HFFc6 (cell line): ENCODE measurements at regions not wholly inside any gene's neighbourhood (a gene's known extent, or its start where the extent isn't known, plus 50 kb on each side); places are given as distances from the start of the nearest gene placed in this dataset.

Experiments
- DNase-seq: peaks from one replicate; pipeline ENCODE4 v3.0.0-alpha.2; 2018
- H3K27ac Mint-ChIP-seq: 2 replicates; pipeline ENCODE4 v1.8.0; 2020; ENCODE audit warnings: mild to moderate bottlenecking, mixed read lengths
- H3K27me3 Mint-ChIP-seq: 2 replicates; pipeline ENCODE4 v1.8.0; 2021; ENCODE audit warnings: mild to moderate bottlenecking, moderate library complexity, mixed read lengths; ENCODE audit not compliant: insufficient read depth
- H3K36me3 Mint-ChIP-seq: 2 replicates; pipeline ENCODE4 v1.8.0; 2021; ENCODE audit warnings: low read depth, mixed read lengths
- H3K4me1 Mint-ChIP-seq: 2 replicates; pipeline ENCODE4 v1.8.0; 2020; ENCODE audit warnings: low read depth, mixed read lengths
- H3K4me3 Mint-ChIP-seq: 2 replicates; pipeline ENCODE4 v1.8.0; 2020; ENCODE audit warnings: mild to moderate bottlenecking, moderate library complexity, mixed read lengths
- H3K9me3 Mint-ChIP-seq: 2 replicates; pipeline ENCODE4 v1.8.0; 2020; ENCODE audit warnings: mild to moderate bottlenecking, mixed read lengths
- TF ChIP-seq, protein P1 (sequence below): fragments of 200-600 bp; sonication (generic); IDR thresholded peaks from 2 replicates; pipeline ENCODE4 v1.5.0; 2021; ENCODE audit warnings: antibody characterized with exemption, mild to moderate bottlenecking

DNA sequence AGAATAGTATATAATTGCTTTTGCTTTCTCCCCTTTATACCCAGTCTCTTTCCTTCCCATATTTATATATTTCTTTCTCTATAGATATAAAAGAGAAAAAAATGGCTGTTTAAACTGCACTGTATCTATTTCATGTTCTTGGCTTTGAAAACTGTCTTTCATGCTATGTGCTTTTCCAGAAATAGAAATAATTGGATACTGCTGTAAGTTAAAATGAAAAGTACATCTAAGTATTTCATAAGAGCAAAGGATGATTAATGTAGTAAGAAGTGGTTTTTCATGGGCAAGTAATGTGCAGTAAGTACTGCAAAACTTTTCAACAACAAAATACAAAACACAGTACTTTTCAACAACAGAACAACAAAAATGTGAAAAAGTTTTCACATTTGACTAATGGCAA lies 237.9 kb downstream of the SNCA start:
- TF ChIP-seq, protein P1, sequence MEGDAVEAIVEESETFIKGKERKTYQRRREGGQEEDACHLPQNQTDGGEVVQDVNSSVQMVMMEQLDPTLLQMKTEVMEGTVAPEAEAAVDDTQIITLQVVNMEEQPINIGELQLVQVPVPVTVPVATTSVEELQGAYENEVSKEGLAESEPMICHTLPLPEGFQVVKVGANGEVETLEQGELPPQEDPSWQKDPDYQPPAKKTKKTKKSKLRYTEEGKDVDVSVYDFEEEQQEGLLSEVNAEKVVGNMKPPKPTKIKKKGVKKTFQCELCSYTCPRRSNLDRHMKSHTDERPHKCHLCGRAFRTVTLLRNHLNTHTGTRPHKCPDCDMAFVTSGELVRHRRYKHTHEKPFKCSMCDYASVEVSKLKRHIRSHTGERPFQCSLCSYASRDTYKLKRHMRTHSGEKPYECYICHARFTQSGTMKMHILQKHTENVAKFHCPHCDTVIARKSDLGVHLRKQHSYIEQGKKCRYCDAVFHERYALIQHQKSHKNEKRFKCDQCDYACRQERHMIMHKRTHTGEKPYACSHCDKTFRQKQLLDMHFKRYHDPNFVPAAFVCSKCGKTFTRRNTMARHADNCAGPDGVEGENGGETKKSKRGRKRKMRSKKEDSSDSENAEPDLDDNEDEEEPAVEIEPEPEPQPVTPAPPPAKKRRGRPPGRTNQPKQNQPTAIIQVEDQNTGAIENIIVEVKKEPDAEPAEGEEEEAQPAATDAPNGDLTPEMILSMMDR = no peak
- no peak for DNase-seq
- H3K27me3 Mint-ChIP-seq = no peaks in the 10 kb centered on the region; the same call in 1 of the 2 replicates
- H3K4me3 Mint-ChIP-seq = no peak overlapping the region
- H3K4me1 Mint-ChIP-seq = no peaks in the 10 kb centered on the region
- no peak overlapping the region for H3K27ac Mint-ChIP-seq
- H3K9me3 Mint-ChIP-seq = no peaks in the 10 kb centered on the region
- no peaks in the 10 kb centered on the region for H3K36me3 Mint-ChIP-seq

DNA sequence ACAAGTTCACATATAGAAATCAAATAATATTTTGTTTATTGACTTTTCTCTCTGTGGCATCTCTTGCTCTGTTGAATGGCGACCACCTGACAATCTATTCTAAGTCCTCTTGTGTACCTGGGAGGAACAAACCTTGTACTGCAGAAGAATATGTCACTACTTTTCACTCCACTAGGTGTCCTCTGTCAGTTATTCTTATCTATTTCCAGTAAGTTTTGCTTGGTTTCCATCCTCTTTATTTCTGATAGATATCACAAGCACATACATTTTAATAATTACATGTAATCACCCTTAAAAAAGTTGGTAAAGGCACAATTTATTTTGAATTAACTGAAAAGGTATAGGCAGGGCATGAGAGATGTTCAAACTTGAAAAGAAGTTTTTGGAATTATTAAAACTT lies 238.4 kb downstream of the SNCA start:
- no peaks in the 10 kb centered on the region for H3K9me3 Mint-ChIP-seq
- TF ChIP-seq, protein P1 = peak; percentile 71
- H3K4me1 Mint-ChIP-seq = no peaks in the 10 kb centered on the region
- DNase-seq = peak; percentile 4
- H3K27ac Mint-ChIP-seq = no peak overlapping the region
- H3K27me3 Mint-ChIP-seq = no peaks in the 10 kb centered on the region; the same call in 1 of the 2 replicates
- H3K36me3 Mint-ChIP-seq = no peaks in the 10 kb centered on the region
- no peak overlapping the region for H3K4me3 Mint-ChIP-seq

DNA sequence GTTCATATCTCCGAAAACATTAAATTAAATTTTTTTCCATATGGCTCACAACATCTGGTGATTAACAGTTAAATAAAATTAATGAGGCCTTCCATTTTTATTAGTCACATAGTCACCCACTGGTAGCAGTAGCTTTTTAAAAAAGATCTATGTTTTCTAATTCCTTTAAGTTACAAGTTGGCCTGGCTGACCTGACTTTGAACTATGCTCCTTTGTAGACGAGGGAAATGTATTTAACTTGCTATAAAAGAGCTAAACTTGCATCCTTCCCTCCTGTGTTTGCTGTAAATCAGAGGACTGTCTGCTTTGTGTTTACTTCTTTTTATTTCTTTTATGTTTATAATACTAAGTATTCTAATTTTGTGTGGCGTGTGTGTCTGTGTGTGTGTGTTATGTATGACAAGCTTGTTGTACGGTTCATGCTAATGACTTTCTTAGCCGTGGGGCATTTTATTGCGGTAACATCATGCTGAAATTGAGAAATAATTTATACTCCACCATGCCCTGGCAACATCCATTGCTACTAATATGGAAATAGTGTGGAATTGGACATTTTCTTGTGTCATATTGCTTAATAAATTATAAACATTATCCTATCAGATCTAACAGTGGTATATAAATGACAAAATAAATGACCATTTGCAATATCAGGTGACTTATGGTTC lies 241.7 kb downstream of the SNCA start:
- Mint-ChIP-seq H3K4me1 (no peaks in the 10 kb centered on the region), H3K9me3 (no peaks in the 10 kb centered on the region), H3K27ac (no peak overlapping the region), H3K36me3 (no peaks in the 10 kb centered on the region), H3K27me3 (no peaks in the 10 kb centered on the region; the same call in 1 of the 2 replicates), H3K4me3 (no peak overlapping the region)
- DNase-seq = no peak
- TF ChIP-seq, protein P1 = no peak

DNA sequence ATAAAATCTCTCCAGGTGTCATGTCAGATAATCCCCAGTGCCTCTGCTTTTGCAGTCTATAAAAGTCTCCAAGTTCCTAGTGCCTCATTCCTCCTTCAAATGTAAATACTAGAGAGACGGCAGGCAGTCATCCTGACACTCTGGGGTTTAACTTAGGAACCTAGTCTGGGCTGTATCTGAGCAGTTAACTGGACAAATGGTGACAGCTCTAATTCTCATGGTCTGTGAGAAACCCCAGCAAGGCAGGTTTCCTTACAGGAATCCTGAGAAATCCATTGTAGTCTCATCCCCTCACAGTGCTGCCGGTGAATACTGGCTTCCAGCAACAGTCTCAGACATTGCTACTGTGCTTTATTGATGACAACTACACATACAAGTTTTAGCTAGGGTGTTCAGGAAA lies 246.8 kb downstream of the SNCA start:
- no peak for DNase-seq
- Mint-ChIP-seq H3K4me1 (no peaks in the 10 kb centered on the region), H3K27me3 (peaks cover 1% of the 10 kb centered on the region; the same call in 1 of the 2 replicates), H3K4me3 (no peak overlapping the region), H3K36me3 (no peaks in the 10 kb centered on the region), H3K27ac (no peak overlapping the region), H3K9me3 (no peaks in the 10 kb centered on the region)
- TF ChIP-seq, protein P1 = no peak

DNA sequence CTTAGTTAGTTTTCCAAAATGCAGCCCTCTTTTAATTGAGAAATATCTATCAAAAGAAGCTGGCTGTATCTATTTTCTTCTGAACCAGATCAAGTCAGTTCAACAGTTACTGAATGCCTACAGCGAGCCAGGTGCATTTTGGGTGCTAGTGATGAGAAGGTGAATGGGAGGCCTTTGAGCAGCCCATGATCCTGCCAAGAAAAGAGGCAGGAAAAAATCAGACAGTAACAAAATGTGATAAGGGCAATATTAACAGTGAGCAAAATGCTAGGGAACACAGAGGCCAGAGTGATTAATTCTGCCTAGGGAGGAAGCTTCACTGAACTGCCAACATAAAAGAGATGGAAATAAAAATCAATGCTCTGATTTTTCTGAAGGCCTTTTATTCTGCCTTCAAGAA lies 248.5 kb downstream of the SNCA start:
- TF ChIP-seq, protein P1 = no peak
- Mint-ChIP-seq H3K27ac (no peak overlapping the region), H3K4me3 (no peak overlapping the region), H3K4me1 (no peaks in the 10 kb centered on the region), H3K9me3 (no peaks in the 10 kb centered on the region), H3K27me3 (peaks cover 1% of the 10 kb centered on the region; the same call in 1 of the 2 replicates), H3K36me3 (no peaks in the 10 kb centered on the region)
- no peak for DNase-seq
